WERI-Rb-1 (cell line): ENCODE measurements at regions not wholly inside any gene's neighbourhood (a gene's known extent, or its start where the extent isn't known, plus 50 kb on each side); places are given as distances from the start of the nearest gene placed in this dataset.
"Not testable (repeated sequence)": the region's sequence is repeated elsewhere in the genome, so short reads cannot be mapped to it uniquely, and the experiment has no call there.

Experiments
- DNase-seq: peaks from one replicate; pipeline ENCODE4 v3.0.0-alpha.2; 2020
- H3K27ac ChIP-seq: fragments of 250-450 bp; sonication (Bioruptor Pico); 2 replicates; pipeline ENCODE4 v1.5.1; 2020; ENCODE audit warnings: mild to moderate bottlenecking, moderate library complexity
- H3K27me3 ChIP-seq: fragments of 250-450 bp; sonication (Bioruptor Pico); 2 replicates; pipeline ENCODE4 v1.5.1; 2021; ENCODE audit warnings: mild to moderate bottlenecking, low read depth, moderate library complexity; ENCODE audit not compliant: insufficient read depth, severe bottlenecking
- H3K36me3 ChIP-seq: fragments of 250-450 bp; sonication (Bioruptor Pico); 2 replicates; pipeline ENCODE4 v1.5.1; 2020; ENCODE audit warnings: mild to moderate bottlenecking, moderate library complexity
- H3K4me3 ChIP-seq: 2 replicates; pipeline ENCODE4 v1.5.1; 2011; ENCODE audit warnings: low read depth, mild to moderate bottlenecking, control low read depth, low read length
- H3K9me3 ChIP-seq: fragments of 250-450 bp; sonication (Bioruptor Pico); 2 replicates; pipeline ENCODE4 v1.5.1; 2021; ENCODE audit warnings: mild to moderate bottlenecking, moderate library complexity; ENCODE audit not compliant: severe bottlenecking
- CTCF ChIP-seq: IDR thresholded peaks from 2 replicates; pipeline ENCODE4 v1.5.1; 2011; ENCODE audit warnings: low read depth, mild to moderate bottlenecking, control low read depth, inconsistent platforms, low read length

GRCh38 chr6:25199544-25199943 is 79.6 kb upstream of the CARMIL1 start:
- H3K9me3 ChIP-seq = no peaks in the 10 kb centered on the region
- no peak for TF ChIP-seq CTCF
- H3K27ac ChIP-seq = no peak overlapping the region
- no peaks in the 10 kb centered on the region for H3K27me3 ChIP-seq
- H3K4me3 ChIP-seq = no peak overlapping the region
- no peak for DNase-seq
- no peaks in the 10 kb centered on the region for H3K36me3 ChIP-seq

- DNase-seq = no peak
- Histone ChIP-seq H3K27ac (no peak overlapping the region), H3K9me3 (no peaks in the 10 kb centered on the region), H3K36me3 (no peaks in the 10 kb centered on the region), H3K4me3 (no peak overlapping the region), H3K27me3 (no peaks in the 10 kb centered on the region)
- no peak for TF ChIP-seq CTCF
These were observed 76.7 kb upstream of the CARMIL1 start for GRCh38 chr6:25202504-25202903.

GRCh38 chr6:25205629-25206028 is 73.5 kb upstream of the CARMIL1 start:
- Histone ChIP-seq H3K9me3 (no peaks in the 10 kb centered on the region), H3K36me3 (no peaks in the 10 kb centered on the region), H3K27ac (no peak overlapping the region), H3K4me3 (no peak overlapping the region), H3K27me3 (no peaks in the 10 kb centered on the region)
- no peak for DNase-seq
- no peak for TF ChIP-seq CTCF

GRCh38 chr6:25207453-25208155 is 71.6 kb upstream of the CARMIL1 start:
- H3K27me3 ChIP-seq, H3K27ac ChIP-seq, H3K4me3 ChIP-seq, H3K9me3 ChIP-seq, H3K36me3 ChIP-seq: not testable (repeated sequence)
- TF ChIP-seq CTCF = peak; percentile 16; the same call in 1 of the 2 replicates
- DNase-seq = peak; percentile 84

GRCh38 chr6:25215881-25216280 is 63.3 kb upstream of the CARMIL1 start:
- H3K9me3 ChIP-seq = no peaks in the 10 kb centered on the region
- no peaks in the 10 kb centered on the region for H3K36me3 ChIP-seq
- no peak for TF ChIP-seq CTCF
- H3K4me3 ChIP-seq = no peak overlapping the region
- DNase-seq = no peak
- no peak overlapping the region for H3K27ac ChIP-seq
- H3K27me3 ChIP-seq = no peaks in the 10 kb centered on the region

GRCh38 chr6:25217302-25217701 is 61.9 kb upstream of the CARMIL1 start:
- no peaks in the 10 kb centered on the region for H3K27me3 ChIP-seq
- no peak overlapping the region for H3K4me3 ChIP-seq
- H3K9me3 ChIP-seq = no peaks in the 10 kb centered on the region
- no peak overlapping the region for H3K27ac ChIP-seq
- DNase-seq = no peak
- no peak for TF ChIP-seq CTCF
- H3K36me3 ChIP-seq = no peaks in the 10 kb centered on the region
